ENCODE measurements at regions not wholly inside any gene's neighbourhood (a gene's known extent, or its start where the extent isn't known, plus 50 kb on each side); places are given as distances from the start of the nearest gene placed in this dataset.

GRCh38 chr2:145007093-145007959, 487.4 kb upstream of the ZEB2 start:
- Mint-ChIP-seq H3K9me3 (no peaks in the 10 kb centered on the region), H3K27me3 (ENCODE audit: low read depth) (no peaks in the 10 kb centered on the region), H3K4me1 (ENCODE audit: low read depth) (no peaks in the 10 kb centered on the region), H3K27ac (no peak overlapping the region), H3K36me3 (ENCODE audit: low read depth) (no peaks in the 10 kb centered on the region), H3K4me3 (no peak overlapping the region)

DNA sequence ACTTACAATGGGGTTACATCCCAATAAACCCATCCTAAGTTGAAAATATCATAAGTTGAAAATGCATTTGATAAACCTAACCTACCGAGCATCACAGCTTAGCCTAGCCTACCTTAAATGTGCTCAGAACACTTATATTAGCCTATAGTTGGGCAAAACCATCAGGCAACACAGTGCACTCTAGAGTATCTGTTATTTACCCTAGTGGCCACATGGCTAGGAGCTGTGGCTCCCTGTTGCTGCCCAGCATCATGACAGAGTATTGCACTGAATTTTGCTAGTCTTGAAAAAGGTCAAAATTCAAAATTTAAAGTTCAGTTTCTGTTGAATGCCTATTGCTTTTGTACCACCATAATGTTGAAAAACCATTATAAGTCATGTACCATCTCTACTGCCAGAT, 482.7 kb upstream of the ZEB2 start:
- Mint-ChIP-seq H3K27ac (no peak overlapping the region), H3K4me3 (no peak overlapping the region), H3K27me3 (ENCODE audit: low read depth) (no peaks in the 10 kb centered on the region), H3K36me3 (ENCODE audit: low read depth) (no peaks in the 10 kb centered on the region), H3K4me1 (ENCODE audit: low read depth) (no peaks in the 10 kb centered on the region), H3K9me3 (no peaks in the 10 kb centered on the region)

DNA sequence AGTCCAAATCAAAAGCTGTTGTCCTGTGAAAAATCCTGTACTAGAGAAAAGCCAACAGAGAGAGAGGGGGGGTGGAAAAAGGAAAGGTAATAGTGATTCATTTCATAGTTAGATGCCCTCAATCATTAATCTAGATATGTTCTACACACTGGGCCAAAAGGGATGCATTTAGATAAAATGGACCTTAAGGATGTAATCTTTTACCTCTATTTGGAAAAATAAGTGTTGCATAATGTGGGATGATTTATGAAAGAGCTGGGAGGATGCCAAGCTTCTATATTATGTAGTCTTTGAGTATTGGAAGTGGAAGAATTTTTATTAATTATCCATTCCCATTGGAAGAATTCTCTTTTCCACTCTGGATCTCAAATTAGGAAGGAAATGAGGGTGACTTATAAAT, 480.5 kb upstream of the ZEB2 start:
- Mint-ChIP-seq H3K9me3 (no peaks in the 10 kb centered on the region), H3K36me3 (ENCODE audit: low read depth) (no peaks in the 10 kb centered on the region), H3K27ac (no peak overlapping the region), H3K4me1 (ENCODE audit: low read depth) (no peaks in the 10 kb centered on the region), H3K4me3 (no peak overlapping the region), H3K27me3 (ENCODE audit: low read depth) (no peaks in the 10 kb centered on the region)

DNA sequence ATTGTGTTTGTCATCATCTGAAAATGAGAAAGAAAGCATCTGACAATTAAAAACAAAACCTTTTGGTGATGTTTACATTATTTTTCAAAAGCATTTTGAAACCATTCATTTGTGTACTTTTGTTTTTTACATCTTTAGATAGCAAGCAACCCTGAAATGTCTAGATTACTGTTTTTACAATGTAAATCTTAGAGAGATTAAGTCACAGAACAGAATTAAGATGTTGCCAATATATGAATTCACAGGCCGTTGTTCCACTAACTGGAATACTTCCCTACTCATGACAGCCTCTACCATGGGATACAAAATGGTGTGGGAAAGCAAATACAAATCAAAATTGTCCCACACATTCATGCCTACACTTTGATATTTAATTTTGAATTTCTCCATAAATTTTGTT, 480.0 kb upstream of the ZEB2 start:
- Mint-ChIP-seq H3K4me1 (ENCODE audit: low read depth) (no peaks in the 10 kb centered on the region), H3K27me3 (ENCODE audit: low read depth) (no peaks in the 10 kb centered on the region), H3K36me3 (ENCODE audit: low read depth) (no peaks in the 10 kb centered on the region), H3K4me3 (no peak overlapping the region), H3K27ac (no peak overlapping the region), H3K9me3 (no peaks in the 10 kb centered on the region)

- H3K4me1 Mint-ChIP-seq (ENCODE audit: low read depth): no peaks in the 10 kb centered on the region
- no peaks in the 10 kb centered on the region for H3K36me3 Mint-ChIP-seq (ENCODE audit: low read depth)
- no peaks in the 10 kb centered on the region for H3K9me3 Mint-ChIP-seq
- H3K27ac Mint-ChIP-seq: no peak overlapping the region
- H3K4me3 Mint-ChIP-seq: no peak overlapping the region
- no peaks in the 10 kb centered on the region for H3K27me3 Mint-ChIP-seq (ENCODE audit: low read depth)
Measured at GRCh38 chr2:144999071-144999875, 479.4 kb upstream of the ZEB2 start.

DNA sequence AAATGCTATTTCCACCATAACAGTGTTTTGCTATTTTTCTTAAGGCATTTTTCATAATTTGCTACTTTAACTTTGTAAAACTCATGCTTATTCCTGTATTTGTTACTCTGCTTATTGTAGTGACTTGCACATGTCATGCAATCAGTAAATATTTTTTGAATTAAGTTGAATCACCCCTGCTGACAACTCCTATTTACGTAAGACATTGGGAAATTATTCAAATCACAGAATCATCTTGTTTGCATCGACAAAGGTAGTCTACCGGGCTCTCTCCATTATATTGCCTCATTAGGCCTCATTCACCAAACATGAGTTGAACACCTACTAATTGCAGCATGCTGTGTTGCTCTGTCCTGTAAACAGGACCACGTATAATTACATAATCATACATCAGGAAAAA, 478.5 kb upstream of the ZEB2 start:
- Mint-ChIP-seq H3K27me3 (ENCODE audit: low read depth) (no peaks in the 10 kb centered on the region), H3K36me3 (ENCODE audit: low read depth) (no peaks in the 10 kb centered on the region), H3K4me1 (ENCODE audit: low read depth) (no peaks in the 10 kb centered on the region), H3K27ac (no peak overlapping the region), H3K9me3 (no peaks in the 10 kb centered on the region), H3K4me3 (no peak overlapping the region)

DNA sequence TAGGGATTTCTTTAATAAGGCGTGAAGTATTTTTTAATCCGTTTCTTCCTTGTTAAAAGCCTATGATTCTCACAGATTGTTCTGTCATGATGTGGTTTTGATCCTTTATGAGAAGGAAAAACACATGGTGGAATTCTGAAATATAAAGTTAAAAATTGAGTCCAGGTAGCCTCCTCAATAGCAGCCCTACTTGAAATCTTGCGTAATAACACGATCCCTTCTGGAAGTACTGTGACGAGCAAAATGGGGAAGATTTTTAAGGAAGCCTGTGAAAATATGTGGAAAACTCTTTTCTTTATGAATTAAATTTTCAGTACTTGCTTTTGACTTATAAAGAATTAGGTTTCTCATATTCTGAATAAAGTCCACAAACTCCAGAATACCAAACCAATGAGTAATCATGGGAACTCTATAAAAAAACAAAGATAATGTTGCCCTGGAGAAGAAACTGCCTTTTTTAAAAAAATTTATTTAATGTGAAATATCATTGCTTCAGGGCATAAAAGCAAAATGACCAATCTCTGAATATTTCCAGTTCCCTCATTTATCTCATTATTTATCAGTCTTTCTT, 476.4 kb upstream of the ZEB2 start:
- H3K36me3 Mint-ChIP-seq (ENCODE audit: low read depth): no peaks in the 10 kb centered on the region
- H3K27ac Mint-ChIP-seq: no peak overlapping the region

GRCh38 chr2:144995482-144995881, 475.6 kb upstream of the ZEB2 start:
- H3K27me3 Mint-ChIP-seq (ENCODE audit: low read depth): no peaks in the 10 kb centered on the region
- H3K4me1 Mint-ChIP-seq (ENCODE audit: low read depth): no peaks in the 10 kb centered on the region
- no peaks in the 10 kb centered on the region for H3K36me3 Mint-ChIP-seq (ENCODE audit: low read depth)
- no peak overlapping the region for H3K27ac Mint-ChIP-seq
- H3K9me3 Mint-ChIP-seq: no peaks in the 10 kb centered on the region
- H3K4me3 Mint-ChIP-seq: no peak overlapping the region

More for the DNA sequence above, 476.4 kb upstream of the ZEB2 start:
- Mint-ChIP-seq H3K27me3 (ENCODE audit: low read depth) (no peaks in the 10 kb centered on the region), H3K4me3 (no peak overlapping the region), H3K9me3 (no peaks in the 10 kb centered on the region), H3K4me1 (ENCODE audit: low read depth) (no peaks in the 10 kb centered on the region)

DNA sequence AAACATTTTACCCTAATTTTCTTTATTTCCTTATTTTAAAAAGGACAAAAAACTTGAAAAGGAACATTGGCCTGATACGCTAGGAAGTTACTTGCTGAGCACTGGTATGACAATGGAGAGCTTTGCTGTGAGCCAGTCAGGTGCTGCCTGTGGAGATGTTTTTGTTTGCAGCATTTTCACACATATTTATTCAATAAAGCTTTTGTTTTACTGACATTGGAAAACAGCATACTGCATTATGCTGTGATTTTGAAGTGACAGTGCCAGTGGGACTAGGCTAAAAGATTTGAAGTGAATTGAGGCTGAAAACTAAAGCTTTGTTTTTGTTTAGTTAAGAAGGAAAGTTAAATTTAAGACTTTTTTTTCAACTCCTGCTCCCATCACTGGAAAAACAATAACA, 470.7 kb upstream of the ZEB2 start:
- Mint-ChIP-seq H3K9me3 (no peaks in the 10 kb centered on the region), H3K4me3 (no peak overlapping the region), H3K27me3 (ENCODE audit: low read depth) (no peaks in the 10 kb centered on the region), H3K4me1 (ENCODE audit: low read depth) (no peaks in the 10 kb centered on the region), H3K36me3 (ENCODE audit: low read depth) (no peaks in the 10 kb centered on the region), H3K27ac (no peak overlapping the region)

DNA sequence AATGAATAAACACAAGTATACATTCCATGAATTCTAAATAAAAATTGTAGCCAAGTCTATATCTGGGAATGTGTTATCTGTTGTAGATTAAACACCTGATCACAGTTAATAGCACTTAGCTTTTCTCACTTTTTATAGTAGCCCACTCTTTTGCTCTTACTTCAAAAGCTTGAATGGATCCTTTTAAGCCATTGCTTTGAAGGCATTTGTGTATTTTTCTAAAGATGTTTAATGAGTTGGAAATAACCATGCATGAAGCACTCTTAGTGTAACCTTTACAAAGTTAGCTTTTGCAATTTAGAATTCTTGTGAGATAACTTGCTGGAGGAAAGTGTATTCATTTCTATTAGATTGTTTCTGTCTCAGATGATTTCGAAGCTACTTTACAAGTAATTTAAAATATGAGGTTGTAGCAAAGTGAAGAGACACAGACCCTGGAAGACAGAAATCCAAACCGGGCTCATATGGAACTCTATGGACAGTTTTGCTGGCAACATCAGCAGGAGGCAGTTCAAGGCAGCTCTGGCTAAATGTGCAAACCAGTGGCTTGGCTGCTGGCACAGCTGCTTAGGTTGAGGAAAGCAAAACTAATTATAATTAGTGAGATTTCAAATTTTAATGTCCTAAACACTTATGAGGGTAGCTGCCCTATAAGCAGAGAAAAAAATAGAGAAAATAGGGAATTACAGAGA, 469.8 kb upstream of the ZEB2 start:
- Mint-ChIP-seq H3K4me1 (ENCODE audit: low read depth) (no peaks in the 10 kb centered on the region), H3K27ac (no peak overlapping the region)

GRCh38 chr2:144988591-144988990, 468.7 kb upstream of the ZEB2 start:
- no peaks in the 10 kb centered on the region for H3K9me3 Mint-ChIP-seq
- H3K27me3 Mint-ChIP-seq (ENCODE audit: low read depth): no peaks in the 10 kb centered on the region

More for the DNA sequence above, 469.8 kb upstream of the ZEB2 start:
- H3K36me3 Mint-ChIP-seq (ENCODE audit: low read depth): no peaks in the 10 kb centered on the region
- no peaks in the 10 kb centered on the region for H3K9me3 Mint-ChIP-seq
- no peaks in the 10 kb centered on the region for H3K27me3 Mint-ChIP-seq (ENCODE audit: low read depth)
- H3K4me3 Mint-ChIP-seq: no peak overlapping the region

DNA sequence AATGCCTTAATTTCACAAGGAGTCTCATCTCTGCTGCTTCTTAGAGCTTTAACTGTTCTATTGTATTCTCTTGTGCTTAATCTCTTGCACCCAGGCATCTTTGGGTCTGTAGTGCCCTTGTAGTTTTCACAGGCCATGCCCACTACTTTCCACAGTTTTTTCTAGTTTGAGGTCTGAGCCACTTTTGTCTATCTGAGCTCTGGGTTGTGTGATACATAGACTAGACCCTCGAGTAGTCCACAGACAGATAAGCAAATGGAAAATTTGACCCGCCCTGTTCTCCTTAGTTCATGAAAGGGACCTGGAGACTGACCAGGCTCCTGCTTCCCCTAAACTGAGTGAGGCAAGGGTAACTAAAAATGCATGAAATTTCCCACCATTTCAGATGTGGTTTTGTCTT, 466.8 kb upstream of the ZEB2 start:
- Mint-ChIP-seq H3K9me3 (no peaks in the 10 kb centered on the region), H3K36me3 (ENCODE audit: low read depth) (no peaks in the 10 kb centered on the region), H3K4me1 (ENCODE audit: low read depth) (no peaks in the 10 kb centered on the region), H3K27ac (no peak overlapping the region), H3K27me3 (ENCODE audit: low read depth) (no peaks in the 10 kb centered on the region), H3K4me3 (no peak overlapping the region)

More at GRCh38 chr2:144988591-144988990, 468.7 kb upstream of the ZEB2 start:
- Mint-ChIP-seq H3K4me1 (ENCODE audit: low read depth) (no peaks in the 10 kb centered on the region), H3K27ac (no peak overlapping the region), H3K36me3 (ENCODE audit: low read depth) (no peaks in the 10 kb centered on the region), H3K4me3 (no peak overlapping the region)

DNA sequence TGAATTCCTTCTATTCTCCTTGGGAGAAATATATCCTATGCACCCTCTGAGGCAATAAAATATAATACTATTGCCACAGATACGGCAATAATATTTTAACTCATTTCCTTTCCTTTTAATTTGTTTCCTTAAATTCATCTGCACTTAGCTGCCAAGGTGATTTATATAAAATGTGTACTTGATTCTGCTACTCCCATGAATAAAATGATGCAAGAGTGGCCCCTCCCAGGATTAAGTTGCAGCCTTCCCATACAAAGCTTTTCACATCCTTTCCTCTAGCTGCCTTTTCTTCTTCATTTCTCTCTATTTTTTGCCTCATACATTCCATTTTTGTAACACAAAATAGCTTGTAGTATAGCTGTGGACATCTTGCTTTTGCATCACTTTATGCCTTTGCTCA, 464.1 kb upstream of the ZEB2 start:
- H3K27me3 Mint-ChIP-seq (ENCODE audit: low read depth): no peaks in the 10 kb centered on the region
- H3K4me3 Mint-ChIP-seq: no peak overlapping the region
- H3K9me3 Mint-ChIP-seq: no peaks in the 10 kb centered on the region
- H3K27ac Mint-ChIP-seq: no peak overlapping the region
- no peaks in the 10 kb centered on the region for H3K4me1 Mint-ChIP-seq (ENCODE audit: low read depth)
- H3K36me3 Mint-ChIP-seq (ENCODE audit: low read depth): no peaks in the 10 kb centered on the region

DNA sequence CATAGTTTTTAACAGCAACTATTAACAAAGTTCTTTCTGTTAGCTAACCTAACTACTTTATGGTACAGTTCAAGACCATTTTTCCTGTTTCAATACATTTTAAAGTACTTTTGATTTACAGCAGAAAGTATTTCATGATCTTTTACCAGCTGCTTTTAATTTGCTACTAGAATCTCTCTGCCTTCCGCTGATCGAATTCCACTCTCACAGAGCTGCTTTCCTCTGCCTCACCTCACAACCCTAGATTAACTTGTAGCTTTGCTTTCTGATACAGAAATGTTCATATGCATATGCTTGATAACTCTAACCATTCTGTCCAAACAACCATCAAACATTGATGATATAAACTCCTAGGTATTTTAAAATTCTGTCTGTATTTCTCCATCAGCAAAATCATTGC, 463.2 kb upstream of the ZEB2 start:
- Mint-ChIP-seq H3K27me3 (ENCODE audit: low read depth) (no peaks in the 10 kb centered on the region), H3K4me3 (no peak overlapping the region), H3K27ac (no peak overlapping the region), H3K9me3 (no peaks in the 10 kb centered on the region), H3K36me3 (ENCODE audit: low read depth) (no peaks in the 10 kb centered on the region), H3K4me1 (ENCODE audit: low read depth) (no peaks in the 10 kb centered on the region)

Measured in T-helper 1 cell treated with Interleukin-12 subunit alpha and Interleukin-12 subunit beta and Interleukin-4 antibody, amounts not matched to agents 30 μg/mL and 1 μg/mL, for 36 hours (primary cell).